ENCODE measurements at regions not wholly inside any gene's neighbourhood (a gene's known extent, or its start where the extent isn't known, plus 50 kb on each side); places are given as distances from the start of the nearest gene placed in this dataset.

DNA sequence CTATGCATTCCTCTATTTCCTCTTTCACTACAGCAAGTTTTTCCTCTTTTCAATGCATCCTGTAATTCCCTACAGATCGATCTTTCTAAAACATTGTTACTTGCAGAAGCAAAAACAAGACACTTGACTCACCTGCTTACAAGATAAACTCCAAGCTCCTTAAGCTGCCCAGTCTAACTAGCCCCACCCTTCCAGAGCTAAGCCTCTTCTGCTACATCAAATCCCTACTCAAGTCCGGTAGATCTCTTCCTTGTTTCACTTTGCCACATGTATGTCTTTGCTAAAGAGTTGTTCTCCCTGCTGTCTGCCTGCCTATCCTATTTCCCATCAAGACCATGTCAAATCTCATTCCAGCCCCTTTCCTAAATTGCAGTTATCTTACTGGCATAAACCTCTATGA lies 724.8 kb downstream of the C12orf50 start:
- TF ChIP-seq, protein P1, sequence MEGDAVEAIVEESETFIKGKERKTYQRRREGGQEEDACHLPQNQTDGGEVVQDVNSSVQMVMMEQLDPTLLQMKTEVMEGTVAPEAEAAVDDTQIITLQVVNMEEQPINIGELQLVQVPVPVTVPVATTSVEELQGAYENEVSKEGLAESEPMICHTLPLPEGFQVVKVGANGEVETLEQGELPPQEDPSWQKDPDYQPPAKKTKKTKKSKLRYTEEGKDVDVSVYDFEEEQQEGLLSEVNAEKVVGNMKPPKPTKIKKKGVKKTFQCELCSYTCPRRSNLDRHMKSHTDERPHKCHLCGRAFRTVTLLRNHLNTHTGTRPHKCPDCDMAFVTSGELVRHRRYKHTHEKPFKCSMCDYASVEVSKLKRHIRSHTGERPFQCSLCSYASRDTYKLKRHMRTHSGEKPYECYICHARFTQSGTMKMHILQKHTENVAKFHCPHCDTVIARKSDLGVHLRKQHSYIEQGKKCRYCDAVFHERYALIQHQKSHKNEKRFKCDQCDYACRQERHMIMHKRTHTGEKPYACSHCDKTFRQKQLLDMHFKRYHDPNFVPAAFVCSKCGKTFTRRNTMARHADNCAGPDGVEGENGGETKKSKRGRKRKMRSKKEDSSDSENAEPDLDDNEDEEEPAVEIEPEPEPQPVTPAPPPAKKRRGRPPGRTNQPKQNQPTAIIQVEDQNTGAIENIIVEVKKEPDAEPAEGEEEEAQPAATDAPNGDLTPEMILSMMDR (conservative IDR thresholded peaks at IDR 0.05; ENCODE audit: low read depth, low read length), result no peak
- H3K4me3 ChIP-seq (ENCODE audit: low read length), result no peak overlapping the region
- DNase-seq (ENCODE audit: low read depth), result no peak

DNA sequence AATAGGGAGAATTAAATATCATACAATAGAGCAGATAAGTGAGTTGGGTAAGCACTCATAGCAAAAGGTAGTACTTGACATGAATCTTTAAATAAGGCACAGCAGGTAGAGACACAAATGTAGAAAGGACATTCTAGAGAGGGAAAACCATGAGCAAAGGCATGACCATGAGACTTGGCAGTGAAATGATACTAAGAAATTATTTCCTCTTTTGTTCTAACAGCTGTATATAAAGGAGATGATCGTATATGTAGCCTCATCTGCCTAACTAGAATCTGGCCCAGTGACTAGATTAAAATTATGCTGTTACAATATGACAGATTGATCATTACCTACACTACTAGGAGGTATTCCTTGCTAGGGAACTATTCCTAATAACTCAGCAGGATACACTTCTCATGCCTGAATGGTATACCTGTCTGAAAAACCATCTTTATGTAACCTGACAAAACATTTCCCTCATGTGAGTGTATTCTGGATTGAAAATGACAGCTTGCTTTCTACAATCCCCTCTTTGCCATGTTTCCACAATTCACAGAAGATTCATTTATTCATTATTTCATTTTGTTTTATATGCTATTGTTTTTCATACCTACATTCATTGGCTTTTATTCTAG lies 725.7 kb downstream of the C12orf50 start:
- no peak overlapping the region for H3K4me3 ChIP-seq (ENCODE audit: low read length)
- TF ChIP-seq, protein P1 (conservative IDR thresholded peaks at IDR 0.05; ENCODE audit: low read depth, low read length), result no peak
- DNase-seq (ENCODE audit: low read depth), result no peak

DNA sequence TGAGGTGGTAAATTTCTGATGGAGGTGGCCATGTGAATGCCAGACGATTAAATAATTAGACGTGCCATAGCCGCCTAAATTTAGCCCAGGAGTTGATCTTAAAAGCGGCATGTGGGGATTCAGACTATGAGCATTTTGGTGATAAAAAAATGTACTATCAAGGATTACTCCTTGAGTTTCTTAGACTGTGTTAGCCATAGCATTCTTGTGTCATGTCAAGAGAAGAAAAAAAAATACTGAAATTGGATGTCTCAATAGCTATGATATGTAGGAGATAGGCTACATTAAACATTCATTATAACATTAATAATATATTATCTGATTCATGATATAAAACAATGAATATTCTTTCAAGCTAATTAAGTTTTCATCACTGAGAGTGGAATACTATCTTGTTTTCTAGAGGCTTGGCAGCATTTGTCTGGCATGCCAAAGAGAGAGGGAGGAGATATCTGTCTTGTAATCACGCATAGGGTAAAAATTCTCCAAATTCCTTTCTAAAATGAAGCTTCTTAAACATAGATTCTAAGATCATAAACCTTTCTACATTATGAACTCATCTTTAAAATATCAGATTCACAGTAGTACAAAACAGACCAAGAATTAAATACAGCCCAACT lies 727.0 kb downstream of the C12orf50 start:
- no peak for DNase-seq (ENCODE audit: low read depth)
- H3K4me3 ChIP-seq (ENCODE audit: low read length), result no peak overlapping the region
- TF ChIP-seq, protein P1 (conservative IDR thresholded peaks at IDR 0.05; ENCODE audit: low read depth, low read length), result no peak

DNA sequence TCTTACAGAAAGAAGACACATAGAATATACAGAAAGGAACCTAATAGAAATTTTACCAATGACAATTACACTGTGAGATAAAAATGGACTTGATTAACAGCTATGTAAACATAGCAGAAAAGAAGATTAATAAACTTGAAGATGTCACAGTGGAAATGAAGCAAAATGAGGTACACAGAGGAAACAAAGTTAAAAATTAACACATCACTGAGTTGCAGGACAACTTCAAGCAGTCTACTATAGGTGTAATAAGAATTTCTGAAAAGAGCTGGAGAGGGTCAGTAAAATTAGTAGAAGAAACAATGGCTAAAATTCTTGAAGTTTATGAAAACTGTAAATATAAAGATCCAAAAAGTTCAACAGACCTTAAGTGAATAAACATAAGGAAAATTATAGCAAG lies 738.7 kb downstream of the C12orf50 start:
- TF ChIP-seq, protein P1 (conservative IDR thresholded peaks at IDR 0.05; ENCODE audit: low read depth, low read length), result no peak
- no peak for DNase-seq (ENCODE audit: low read depth)

DNA sequence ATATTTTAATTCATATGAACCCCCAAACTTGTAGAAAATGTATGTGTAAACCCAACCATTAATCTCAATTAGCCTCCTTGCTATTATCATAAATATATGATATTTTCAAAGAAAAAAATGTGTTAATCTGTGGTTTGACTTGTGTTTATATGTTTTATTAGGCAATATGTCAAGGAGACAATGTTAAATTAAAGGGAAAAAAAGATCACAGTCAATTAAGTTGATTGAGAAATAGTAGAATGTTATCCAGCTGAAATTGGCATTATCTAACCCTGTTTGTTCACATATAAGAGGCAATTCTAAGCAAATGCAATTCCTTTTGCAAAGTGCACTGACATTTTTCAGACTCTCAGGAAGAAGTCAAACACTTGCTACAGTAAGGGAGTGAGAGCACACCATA lies 745.3 kb downstream of the C12orf50 start:
- TF ChIP-seq, protein P1 (conservative IDR thresholded peaks at IDR 0.05; ENCODE audit: low read depth, low read length), result no peak
- H3K4me3 ChIP-seq (ENCODE audit: low read length), result no peak overlapping the region
- no peak for DNase-seq (ENCODE audit: low read depth)

More for the DNA sequence above, 738.7 kb downstream of the C12orf50 start:
- no peak overlapping the region for H3K4me3 ChIP-seq (ENCODE audit: low read length)

DNA sequence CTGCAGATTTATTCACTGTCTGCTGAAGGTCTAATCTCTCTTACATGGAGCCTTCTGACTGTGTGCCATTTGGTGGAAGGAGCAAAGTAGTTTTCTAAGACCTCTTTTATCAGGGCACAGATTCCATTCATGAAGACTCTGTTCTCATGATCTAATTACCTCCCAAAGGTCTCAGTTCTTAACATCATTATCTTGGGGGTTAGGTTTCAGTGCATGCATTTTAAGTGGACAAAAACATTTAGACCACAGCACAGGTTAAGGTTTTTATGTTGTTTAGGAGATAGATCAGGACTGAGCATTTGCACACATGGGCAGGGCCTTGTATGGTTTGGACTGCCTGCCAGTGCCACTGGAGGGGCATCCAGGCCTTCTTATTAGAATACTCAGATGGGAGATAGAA lies 746.1 kb downstream of the C12orf50 start:
- H3K4me3 ChIP-seq (ENCODE audit: low read length), result no peak overlapping the region
- TF ChIP-seq, protein P1 (conservative IDR thresholded peaks at IDR 0.05; ENCODE audit: low read depth, low read length), result no peak
- no peak for DNase-seq (ENCODE audit: low read depth)

DNA sequence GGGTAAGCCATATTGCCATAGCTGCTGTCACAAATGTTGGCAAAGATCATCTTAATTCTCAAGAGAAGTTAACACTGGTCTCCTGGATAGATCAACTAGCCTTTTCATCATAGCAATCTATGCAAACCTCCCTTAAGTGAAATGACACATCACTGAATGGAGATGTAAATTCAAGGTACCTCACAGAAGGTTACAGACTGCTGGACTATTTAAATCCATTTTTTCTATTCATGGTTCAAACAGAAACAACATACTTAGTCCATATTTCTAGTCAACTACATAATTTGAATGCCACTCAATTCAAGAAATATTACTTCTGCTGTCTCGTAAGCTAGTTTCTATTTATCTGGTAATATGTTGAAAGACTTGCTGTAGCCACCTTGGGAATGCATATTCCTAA lies 748.3 kb downstream of the C12orf50 start:
- TF ChIP-seq, protein P1 (conservative IDR thresholded peaks at IDR 0.05; ENCODE audit: low read depth, low read length), result no peak
- no peak for DNase-seq (ENCODE audit: low read depth)
- no peak overlapping the region for H3K4me3 ChIP-seq (ENCODE audit: low read length)

Data from retinal pigment epithelial cell (primary cell).